HG03045 (cell line): ENCODE measurements at regions not wholly inside any gene's neighbourhood (a gene's known extent, or its start where the extent isn't known, plus 50 kb on each side); places are given as distances from the start of the nearest gene placed in this dataset.

Experiments
- ATAC-seq: cut with Tn5 transposase; IDR thresholded peaks from one replicate; pipeline ENCODE4 v1.9.1; 2021; ENCODE audit warnings: mild to moderate bottlenecking, moderate library complexity; ENCODE audit not compliant: unreplicated experiment

GRCh38 chr10:8912108-8912507 lies 857.6 kb downstream of the GATA3 start:
- no peak for ATAC-seq

- no peak for ATAC-seq
Measured at GRCh38 chr10:8913720-8914119, 859.2 kb downstream of the GATA3 start.

- ATAC-seq: no peak
Measured at GRCh38 chr10:8919280-8919679, 864.8 kb downstream of the GATA3 start.

GRCh38 chr10:8921568-8921967 lies 867.1 kb downstream of the GATA3 start:
- ATAC-seq: no peak

GRCh38 chr10:8923096-8923495 lies 868.6 kb downstream of the GATA3 start:
- ATAC-seq: no peak

- ATAC-seq: no peak
Measured at GRCh38 chr10:8927705-8928104, 873.2 kb downstream of the GATA3 start.

- ATAC-seq: no peak
Measured at GRCh38 chr10:8946451-8946850, 892.0 kb downstream of the GATA3 start.

- ATAC-seq: no peak
Measured at GRCh38 chr10:8950978-8951377, 896.5 kb downstream of the GATA3 start.

- ATAC-seq: no peak
Measured at GRCh38 chr10:8951440-8952089, 897.1 kb downstream of the GATA3 start.

- no peak for ATAC-seq
Measured at GRCh38 chr10:8956400-8956799, 901.9 kb downstream of the GATA3 start.

- ATAC-seq: no peak
Measured at GRCh38 chr10:8962249-8962648, 907.8 kb downstream of the GATA3 start.

- no peak for ATAC-seq
Measured at GRCh38 chr10:8967061-8967460, 912.6 kb downstream of the GATA3 start.

- ATAC-seq: no peak
Measured at GRCh38 chr10:8969853-8970252, 915.4 kb downstream of the GATA3 start.

GRCh38 chr10:8975535-8975934 lies 921.0 kb downstream of the GATA3 start:
- ATAC-seq: no peak

GRCh38 chr10:8978100-8978499 lies 923.6 kb downstream of the GATA3 start:
- ATAC-seq: no peak

- ATAC-seq: no peak
Measured at GRCh38 chr10:8979976-8980375, 925.5 kb downstream of the GATA3 start.

- no peak for ATAC-seq
Measured at GRCh38 chr10:8981277-8981676, 926.8 kb downstream of the GATA3 start.

- no peak for ATAC-seq
Measured at GRCh38 chr10:8985651-8986050, 931.2 kb downstream of the GATA3 start.

- no peak for ATAC-seq
Measured at GRCh38 chr10:8986975-8987374, 932.5 kb downstream of the GATA3 start.

- no peak for ATAC-seq
Measured at GRCh38 chr10:8987712-8988111, 933.2 kb downstream of the GATA3 start.

- ATAC-seq: no peak
Measured at GRCh38 chr10:8990280-8990987, 935.9 kb downstream of the GATA3 start.

- ATAC-seq: no peak
Measured at GRCh38 chr10:8992009-8992408, 937.5 kb downstream of the GATA3 start.

GRCh38 chr10:8993864-8994263 lies 939.4 kb downstream of the GATA3 start:
- ATAC-seq: no peak
